ENCODE measurements at regions not wholly inside any gene's neighbourhood (a gene's known extent, or its start where the extent isn't known, plus 50 kb on each side); places are given as distances from the start of the nearest gene placed in this dataset.
A peak's percentile ranks its signal among the peaks of the same experiment; 100 is the strongest.

DNA sequence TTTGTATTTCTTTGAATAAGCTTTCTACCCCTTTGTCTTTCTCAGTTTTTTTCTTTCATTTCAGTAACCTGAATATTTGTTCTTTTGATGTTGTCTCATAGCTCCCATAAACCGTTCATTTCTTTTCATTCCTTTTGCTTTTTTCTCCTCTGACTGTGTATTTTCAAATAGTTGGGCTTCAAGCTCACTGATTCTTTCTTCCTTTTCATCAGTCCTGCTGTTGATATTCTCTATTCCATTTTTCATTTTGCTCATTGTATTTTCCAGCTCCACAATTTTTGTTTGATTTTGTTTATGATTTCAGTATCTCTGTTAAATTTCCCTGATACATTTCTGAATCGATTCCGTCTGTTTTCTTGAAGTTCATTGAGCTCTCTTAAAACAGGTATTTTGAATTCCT lies 129.6 kb upstream of the NUDT6 start:
- Histone ChIP-seq H3K27ac (no peak overlapping the region), H3K4me3 (no peak overlapping the region), H3K9me3 (peaks cover 9% of the 10 kb centered on the region), H3K27me3 (no peaks in the 10 kb centered on the region), H3K36me3 (no peaks in the 10 kb centered on the region), H3K4me1 (no peaks in the 10 kb centered on the region)
- TF ChIP-seq POLR2A (IDR thresholded peaks at IDR 0.05) (no peak), POLR2AphosphoS5 (IDR thresholded peaks at IDR 0.05; ENCODE audit: insufficient read depth in 1 of 2, low read depth in 1 of 2) (no peak)
- TF ChIP-seq, protein P1, sequence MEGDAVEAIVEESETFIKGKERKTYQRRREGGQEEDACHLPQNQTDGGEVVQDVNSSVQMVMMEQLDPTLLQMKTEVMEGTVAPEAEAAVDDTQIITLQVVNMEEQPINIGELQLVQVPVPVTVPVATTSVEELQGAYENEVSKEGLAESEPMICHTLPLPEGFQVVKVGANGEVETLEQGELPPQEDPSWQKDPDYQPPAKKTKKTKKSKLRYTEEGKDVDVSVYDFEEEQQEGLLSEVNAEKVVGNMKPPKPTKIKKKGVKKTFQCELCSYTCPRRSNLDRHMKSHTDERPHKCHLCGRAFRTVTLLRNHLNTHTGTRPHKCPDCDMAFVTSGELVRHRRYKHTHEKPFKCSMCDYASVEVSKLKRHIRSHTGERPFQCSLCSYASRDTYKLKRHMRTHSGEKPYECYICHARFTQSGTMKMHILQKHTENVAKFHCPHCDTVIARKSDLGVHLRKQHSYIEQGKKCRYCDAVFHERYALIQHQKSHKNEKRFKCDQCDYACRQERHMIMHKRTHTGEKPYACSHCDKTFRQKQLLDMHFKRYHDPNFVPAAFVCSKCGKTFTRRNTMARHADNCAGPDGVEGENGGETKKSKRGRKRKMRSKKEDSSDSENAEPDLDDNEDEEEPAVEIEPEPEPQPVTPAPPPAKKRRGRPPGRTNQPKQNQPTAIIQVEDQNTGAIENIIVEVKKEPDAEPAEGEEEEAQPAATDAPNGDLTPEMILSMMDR (IDR thresholded peaks at IDR 0.05) = no peak
- intact Hi-C loops (cut with DNase I) = no loop called here
- no peak for DNase-seq (ENCODE audit: extremely low spot score in 2 of 2)

DNA sequence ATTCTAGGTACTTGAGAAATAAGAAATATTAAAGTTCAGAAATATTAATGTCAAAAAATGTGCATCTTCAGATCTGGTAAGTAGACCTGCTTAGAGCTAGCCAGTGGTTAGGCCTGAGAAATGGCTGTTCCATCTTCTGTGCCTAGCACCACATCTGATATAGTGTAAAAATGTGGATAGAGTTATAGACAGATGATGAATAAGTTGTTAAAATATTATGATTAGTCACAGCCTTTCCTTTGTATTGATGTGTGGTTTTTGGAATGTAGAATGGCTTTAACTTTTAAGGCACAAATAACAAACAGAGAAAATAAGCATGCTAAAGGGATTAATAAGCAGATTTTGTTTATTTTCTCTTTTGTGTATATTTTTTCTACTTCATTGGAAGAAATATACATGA lies 133.5 kb upstream of the NUDT6 start:
- Histone ChIP-seq H3K4me1 (no peaks in the 10 kb centered on the region), H3K4me3 (no peak overlapping the region), H3K36me3 (no peaks in the 10 kb centered on the region), H3K9me3 (peaks cover 9% of the 10 kb centered on the region), H3K27ac (no peak overlapping the region), H3K27me3 (no peaks in the 10 kb centered on the region)
- TF ChIP-seq, protein P1 (IDR thresholded peaks at IDR 0.05) = no peak
- TF ChIP-seq POLR2A (IDR thresholded peaks at IDR 0.05) = no peak
- no peak for TF ChIP-seq POLR2AphosphoS5 (IDR thresholded peaks at IDR 0.05; ENCODE audit: insufficient read depth in 1 of 2, low read depth in 1 of 2)
- intact Hi-C loops (cut with DNase I) = no loop called here
- no peak for DNase-seq (ENCODE audit: extremely low spot score in 2 of 2)

DNA sequence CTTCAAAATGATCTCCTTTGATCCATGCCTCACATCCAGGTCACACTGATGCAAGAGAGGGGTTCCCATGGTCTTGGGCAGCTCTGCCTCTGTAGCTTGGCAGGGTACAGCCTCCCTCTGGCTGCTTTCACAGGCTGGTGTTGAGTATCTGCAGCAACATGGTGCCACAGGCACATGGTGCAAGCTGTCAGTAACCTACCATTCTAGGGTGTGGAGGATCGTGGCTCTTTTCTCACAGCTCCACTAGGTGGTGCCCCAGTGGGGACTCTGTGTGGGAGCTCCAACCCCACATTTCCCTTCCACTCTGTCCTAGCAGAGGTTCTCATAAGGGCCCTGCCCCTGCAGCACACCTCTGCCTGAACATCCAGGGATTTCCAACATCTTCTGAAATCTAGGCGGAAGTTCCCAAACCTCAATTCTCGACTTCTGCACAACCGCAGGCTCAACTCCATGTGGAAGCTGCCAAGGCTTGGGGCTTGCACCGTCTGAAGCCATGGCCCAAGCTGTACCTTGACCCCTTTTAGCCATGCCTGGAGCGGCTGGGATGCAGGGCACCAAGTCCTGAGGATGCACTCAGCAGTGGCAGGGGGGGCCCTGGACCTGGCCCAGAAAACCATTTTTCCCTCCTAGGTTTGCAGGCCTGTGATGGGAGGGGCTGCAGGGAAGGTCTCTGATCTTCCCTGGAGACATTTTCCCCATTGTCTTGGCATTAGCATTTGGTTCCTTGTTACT lies 137.8 kb upstream of the NUDT6 start:
- no peak overlapping the region for H3K4me3 ChIP-seq
- no peaks in the 10 kb centered on the region for H3K27me3 ChIP-seq
- no peak for DNase-seq (ENCODE audit: extremely low spot score in 2 of 2)
- no peaks in the 10 kb centered on the region for H3K36me3 ChIP-seq
- H3K9me3 ChIP-seq = no peaks in the 10 kb centered on the region
- no peak overlapping the region for H3K27ac ChIP-seq
- H3K4me1 ChIP-seq = no peaks in the 10 kb centered on the region
- intact Hi-C loops (cut with DNase I) = no loop called here
- TF ChIP-seq POLR2A (IDR thresholded peaks at IDR 0.05) (no peak), POLR2AphosphoS5 (IDR thresholded peaks at IDR 0.05; ENCODE audit: insufficient read depth in 1 of 2, low read depth in 1 of 2) (no peak)
- TF ChIP-seq, protein P1 (IDR thresholded peaks at IDR 0.05) = no peak

DNA sequence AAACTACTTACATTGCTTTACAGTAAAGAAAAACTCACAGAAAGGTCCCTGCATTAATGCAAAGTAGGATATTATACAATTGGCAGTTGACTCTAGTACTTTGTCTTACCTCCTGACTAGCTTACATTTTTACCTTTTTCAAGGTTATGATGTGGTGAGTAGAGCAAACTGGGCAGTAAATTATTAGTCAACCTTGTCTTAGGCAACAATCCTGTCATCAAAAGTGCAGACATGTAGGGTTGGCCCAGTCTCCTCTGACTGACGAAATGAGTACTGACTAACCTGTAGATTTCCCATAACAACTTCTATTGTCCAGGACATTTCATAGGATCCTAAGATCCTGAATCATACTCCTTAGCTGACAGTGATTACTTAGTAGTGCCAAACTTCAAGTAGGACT lies 142.0 kb upstream of the NUDT6 start:
- Histone ChIP-seq H3K4me1 (no peaks in the 10 kb centered on the region), H3K9me3 (no peaks in the 10 kb centered on the region), H3K36me3 (no peaks in the 10 kb centered on the region), H3K27ac (no peak overlapping the region), H3K27me3 (no peaks in the 10 kb centered on the region), H3K4me3 (no peak overlapping the region)
- intact Hi-C loops (cut with DNase I) = no loop called here
- TF ChIP-seq POLR2AphosphoS5 (IDR thresholded peaks at IDR 0.05; ENCODE audit: insufficient read depth in 1 of 2, low read depth in 1 of 2) = peak in 1 of 2 donors; percentile 87
- TF ChIP-seq, protein P1 (IDR thresholded peaks at IDR 0.05) = no peak
- no peak for DNase-seq (ENCODE audit: extremely low spot score in 2 of 2)

DNA sequence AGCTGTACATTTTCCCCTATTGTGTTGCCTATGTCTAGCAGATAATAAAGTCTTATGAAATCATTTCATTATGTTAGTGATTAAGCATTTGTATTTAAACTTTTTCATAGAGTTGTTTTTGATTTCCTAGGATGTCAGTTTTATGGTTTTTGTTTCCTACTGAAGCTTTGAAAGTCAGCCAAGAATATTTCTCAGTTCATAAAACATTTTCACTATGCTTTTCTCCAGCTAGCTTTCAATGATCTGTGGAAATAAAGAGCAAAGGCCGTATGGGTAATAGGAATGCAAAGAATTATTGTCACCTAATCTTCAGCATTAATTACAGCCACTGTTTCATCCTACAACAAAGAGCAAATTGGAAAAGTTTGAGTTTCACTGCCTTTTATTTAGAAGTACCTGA lies 145.7 kb upstream of the NUDT6 start:
- Histone ChIP-seq H3K4me3 (no peak overlapping the region), H3K4me1 (no peaks in the 10 kb centered on the region), H3K27me3 (no peaks in the 10 kb centered on the region), H3K36me3 (no peaks in the 10 kb centered on the region), H3K9me3 (no peaks in the 10 kb centered on the region), H3K27ac (no peak overlapping the region)
- DNase-seq (ENCODE audit: extremely low spot score in 2 of 2) = no peak
- TF ChIP-seq, protein P1 (IDR thresholded peaks at IDR 0.05) = no peak
- TF ChIP-seq POLR2AphosphoS5 (IDR thresholded peaks at IDR 0.05; ENCODE audit: insufficient read depth in 1 of 2, low read depth in 1 of 2) = no peak
- no peak for TF ChIP-seq POLR2A (IDR thresholded peaks at IDR 0.05)
- intact Hi-C loops (cut with DNase I) = no loop called here

Measured in vagina (tissue), 2 donors.